Stimulated activated CD4-positive, alpha-beta T cell treated with anti-CD3 and anti-CD28 coated beads, Interleukin-4, amount 100 ng/mL, for 4 hours (primary cell): ENCODE measurements at regions not wholly inside any gene's neighbourhood (a gene's known extent, or its start where the extent isn't known, plus 50 kb on each side); places are given as distances from the start of the nearest gene placed in this dataset.
"Not testable (repeated sequence)": the region's sequence is repeated elsewhere in the genome, so short reads cannot be mapped to it uniquely, and the experiment has no call there.

ENCODE experiments used
- DNase-seq, 2 experiments: peaks; one replicate each; pipeline ENCODE4 v3.0.0-alpha.2; 2020

DNA sequence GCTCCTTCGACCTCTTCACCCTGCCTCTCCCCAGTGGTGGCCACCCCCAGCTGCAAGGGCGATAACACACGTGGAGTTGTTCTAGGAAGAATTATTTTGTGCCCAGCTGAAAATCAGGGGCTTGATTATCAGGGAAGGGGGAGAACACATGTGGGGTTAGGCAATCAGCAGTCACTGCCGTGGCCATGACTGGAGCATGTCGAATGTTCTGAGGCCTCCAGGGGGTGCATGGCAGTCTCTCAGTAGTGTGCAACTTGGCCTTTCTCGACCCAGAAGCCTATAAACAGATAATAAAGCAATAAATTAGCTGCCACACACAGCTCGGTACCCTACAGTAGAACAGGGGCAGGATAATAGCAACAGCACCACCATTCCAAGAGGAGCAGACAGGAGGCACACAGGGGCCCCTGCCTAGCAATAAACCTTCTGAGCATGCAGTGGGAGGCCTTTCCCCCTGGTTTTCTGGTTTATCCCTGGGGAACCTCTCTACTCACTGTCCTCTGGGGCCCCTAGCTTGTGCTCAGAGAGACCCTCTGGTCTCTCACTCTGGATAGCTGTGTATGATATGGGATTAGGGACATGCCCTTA is 308.2 kb upstream of the PLGLB2 start:
- not testable (repeated sequence) for DNase-seq

DNA sequence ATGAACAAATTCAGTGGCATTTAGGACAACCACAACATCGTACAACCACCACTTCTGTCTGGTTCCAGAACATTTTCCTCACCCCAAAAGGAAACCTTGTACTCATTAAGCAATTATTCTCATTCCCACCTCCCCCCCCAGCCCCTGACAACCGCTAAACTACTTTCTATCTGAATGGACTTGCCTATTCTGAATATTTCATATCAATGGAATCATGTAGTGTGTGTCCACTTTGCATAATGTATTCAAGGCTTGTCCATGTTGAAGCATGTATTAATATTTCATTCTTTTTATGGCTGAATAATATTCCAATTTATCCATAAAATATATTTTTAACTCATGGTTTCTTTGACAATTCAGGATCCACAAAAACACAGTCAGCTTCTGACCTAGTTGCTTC is 307.2 kb upstream of the PLGLB2 start:
- not testable (repeated sequence) for DNase-seq

DNA sequence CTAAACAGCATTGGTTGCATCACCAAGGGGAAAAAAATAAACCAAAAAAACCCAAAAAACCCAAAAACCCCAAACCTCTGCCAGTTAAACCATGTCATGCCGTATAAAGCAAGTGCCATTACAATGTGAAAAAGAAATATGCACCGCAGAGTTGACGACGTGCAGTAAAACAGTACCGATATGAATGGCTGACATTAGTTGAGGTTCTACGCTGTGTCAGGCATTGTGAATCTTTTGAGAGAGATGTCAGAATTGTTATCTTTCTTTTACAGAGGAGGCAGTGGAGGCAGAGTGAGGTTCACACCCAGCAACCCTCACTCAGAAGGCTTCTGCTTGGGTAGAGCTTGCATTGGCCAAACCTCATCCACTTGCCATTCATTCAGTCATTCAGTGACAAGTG is 306.5 kb upstream of the PLGLB2 start:
- not testable (repeated sequence) for DNase-seq

DNA sequence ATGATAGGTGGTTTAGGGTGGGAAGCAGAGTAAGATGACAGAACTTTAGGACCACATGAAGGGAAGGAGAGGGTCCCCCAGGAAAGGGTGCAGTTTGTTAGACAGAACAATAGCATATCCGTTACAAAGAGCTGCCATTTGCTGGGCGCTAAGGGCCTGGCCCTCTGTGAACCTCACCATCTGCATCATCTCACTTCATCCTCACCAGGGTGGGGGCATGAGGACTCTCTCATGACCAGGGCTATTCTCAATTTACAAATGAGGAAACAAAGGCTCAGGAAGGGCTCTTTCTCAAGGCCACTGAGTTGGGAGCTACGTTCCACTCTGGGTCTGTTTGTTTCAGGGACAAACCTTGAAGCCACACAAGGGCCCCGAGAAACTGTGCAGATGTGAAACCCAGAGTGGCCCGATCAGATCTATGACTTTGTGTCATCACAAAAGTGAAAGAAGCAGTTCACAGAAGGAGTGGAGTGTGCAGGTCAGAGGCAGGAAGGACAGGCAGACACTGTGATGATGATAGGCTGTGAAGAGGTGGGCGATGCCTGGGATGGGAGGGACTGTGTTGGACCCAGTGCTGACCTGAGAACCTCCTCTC is 304.8 kb upstream of the PLGLB2 start:
- not testable (repeated sequence) for DNase-seq

DNA sequence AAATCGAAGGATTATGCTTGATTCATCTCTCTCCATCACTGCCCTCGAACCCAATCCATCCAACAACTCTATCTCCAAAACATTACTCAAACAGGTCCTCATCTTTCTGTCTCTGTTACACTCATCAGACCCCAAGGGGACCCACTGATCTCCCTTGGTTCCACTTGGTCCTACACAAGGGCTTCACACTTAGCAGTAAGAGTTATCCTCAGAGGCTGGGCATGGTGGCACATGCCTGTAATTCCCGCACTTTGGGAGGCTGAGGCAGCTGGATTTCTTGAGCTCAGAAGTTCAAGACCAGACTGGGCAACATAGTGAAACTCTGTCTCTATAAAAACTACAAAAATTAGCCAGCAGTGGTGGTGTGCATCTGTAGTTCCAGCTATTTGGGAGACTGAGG is 302.9 kb upstream of the PLGLB2 start:
- DNase-seq = not testable (repeated sequence)

DNA sequence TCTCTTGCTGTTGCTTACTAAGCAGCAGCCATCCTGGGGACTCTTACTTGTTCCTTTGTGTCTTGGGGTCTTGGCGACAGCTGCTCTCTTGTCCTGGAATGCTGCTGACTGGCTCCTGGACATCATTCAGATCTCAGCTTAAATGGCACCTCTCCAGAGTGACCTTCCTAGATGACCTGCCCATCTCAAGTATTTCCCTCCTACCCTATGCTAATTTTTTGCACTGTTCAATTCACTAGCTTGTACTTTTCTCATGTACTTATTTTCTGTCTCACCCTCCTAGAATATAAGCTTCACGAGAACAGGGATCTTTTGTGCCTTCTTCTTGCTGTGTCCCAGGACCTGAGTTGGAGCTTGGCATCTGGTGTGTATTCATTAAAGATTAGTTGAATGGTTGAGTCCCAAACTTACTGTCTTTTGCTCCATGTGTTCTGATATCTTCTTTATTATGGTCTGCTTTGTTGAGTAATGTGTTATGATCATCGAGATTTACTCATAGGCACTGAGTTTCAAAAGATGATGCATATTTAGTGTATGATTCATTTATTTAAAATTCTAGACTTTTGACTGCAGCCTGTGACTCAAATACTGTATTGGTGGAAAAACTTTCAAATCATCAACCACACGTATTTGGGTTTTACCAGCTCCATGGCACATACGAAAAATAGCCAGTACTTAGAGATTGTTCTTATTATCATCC is 302.1 kb upstream of the PLGLB2 start:
- DNase-seq = not testable (repeated sequence)

DNA sequence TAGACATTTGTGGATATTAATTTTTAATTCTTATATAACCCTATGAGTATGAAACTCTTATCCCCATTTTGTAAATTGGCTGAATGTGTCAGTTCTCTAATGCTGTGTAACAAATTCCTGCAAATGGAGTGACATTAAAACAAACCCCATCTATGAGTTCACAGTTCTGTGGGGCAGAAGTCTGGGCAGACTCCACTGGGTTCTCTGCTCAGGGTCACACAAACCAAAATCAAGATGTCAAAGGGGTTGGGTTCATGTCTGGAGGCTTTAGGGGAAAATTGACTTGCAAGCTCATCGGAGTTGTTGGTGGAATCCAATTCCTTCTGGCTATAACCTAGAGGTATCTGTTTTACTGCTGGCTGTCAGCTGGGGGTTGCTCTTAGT is 301.6 kb upstream of the PLGLB2 start:
- DNase-seq = not testable (repeated sequence)

DNA sequence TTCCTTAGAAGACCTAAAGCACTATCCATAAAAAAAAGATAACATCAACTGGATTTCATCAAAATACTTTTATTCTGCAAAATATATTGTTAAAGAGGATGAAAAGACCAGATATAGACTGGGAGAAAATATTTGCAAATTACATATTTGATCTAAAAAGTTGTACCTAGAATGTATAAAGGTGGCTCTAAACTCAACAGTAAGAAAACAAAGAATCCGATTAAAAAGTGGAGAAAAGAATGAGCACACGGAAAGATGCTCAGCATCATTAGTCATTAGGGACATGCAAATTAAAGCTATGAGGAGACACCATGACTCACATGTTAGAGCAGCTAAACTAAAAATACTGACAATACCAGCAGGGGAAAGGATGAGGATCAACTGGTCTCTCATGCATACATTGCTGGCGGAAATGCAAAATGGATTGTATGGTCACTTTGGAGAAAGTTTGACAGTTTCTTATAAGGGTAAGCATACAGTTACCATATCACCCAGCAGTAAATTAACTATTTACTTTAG is 298.4 kb upstream of the PLGLB2 start:
- DNase-seq = not testable (repeated sequence)

DNA sequence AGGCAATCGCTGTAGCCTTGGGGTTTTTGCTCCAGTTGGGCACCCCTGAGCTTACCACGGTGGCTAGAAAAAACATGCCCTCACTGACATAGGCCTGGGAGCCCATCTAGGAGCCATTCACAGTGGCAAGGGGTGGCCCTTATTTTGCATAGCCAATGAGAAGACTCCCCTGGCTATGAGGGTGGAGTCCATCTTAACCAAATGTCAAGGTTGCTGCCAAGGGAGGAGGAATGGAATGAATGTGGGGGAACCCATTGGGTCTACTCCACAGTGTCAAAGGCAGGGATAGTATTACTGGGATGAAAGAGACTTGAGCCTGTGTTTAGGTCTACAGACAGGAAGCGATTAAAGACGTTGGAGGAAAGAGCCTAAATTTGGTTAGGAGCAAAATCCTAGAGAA is 295.7 kb upstream of the PLGLB2 start:
- not testable (repeated sequence) for DNase-seq

DNA sequence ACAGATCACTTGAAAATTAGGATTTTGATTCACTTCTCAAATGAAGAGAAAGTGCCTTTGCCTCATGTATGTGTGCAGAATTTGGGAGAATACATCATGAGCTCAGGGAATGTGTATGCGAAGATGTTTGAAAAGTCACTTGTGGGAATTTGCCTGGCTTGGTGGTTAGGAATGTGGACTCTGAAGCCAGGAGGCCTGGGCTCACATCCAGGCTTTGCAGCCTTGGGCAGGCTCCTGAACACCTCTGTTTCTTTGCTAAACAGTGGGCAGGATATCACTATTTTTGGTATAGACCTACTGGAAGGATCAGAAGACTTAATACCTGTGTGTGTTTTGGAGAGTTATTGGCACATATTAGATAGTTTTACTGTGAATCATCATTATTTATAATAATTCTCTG is 295.0 kb upstream of the PLGLB2 start:
- not testable (repeated sequence) for DNase-seq

DNA sequence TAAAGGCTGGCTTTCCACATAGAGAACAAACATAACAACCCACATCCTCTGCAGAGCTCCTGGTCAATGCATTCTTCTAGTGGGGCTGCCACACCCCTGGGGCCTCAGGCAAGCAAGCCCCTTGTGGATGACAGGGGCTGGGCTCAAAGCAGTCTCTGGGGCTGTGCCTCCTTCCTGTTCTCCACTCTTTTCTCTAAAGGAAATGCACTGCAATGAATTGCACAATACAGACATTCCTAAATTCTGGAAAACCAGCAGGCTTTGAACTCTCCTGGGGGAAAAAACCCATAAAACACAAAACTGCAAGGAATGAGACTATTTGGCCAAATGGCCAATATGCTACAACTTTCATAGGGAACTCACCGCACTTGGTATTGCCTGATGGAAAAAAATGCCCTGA is 293.9 kb upstream of the PLGLB2 start:
- not testable (repeated sequence) for DNase-seq

DNA sequence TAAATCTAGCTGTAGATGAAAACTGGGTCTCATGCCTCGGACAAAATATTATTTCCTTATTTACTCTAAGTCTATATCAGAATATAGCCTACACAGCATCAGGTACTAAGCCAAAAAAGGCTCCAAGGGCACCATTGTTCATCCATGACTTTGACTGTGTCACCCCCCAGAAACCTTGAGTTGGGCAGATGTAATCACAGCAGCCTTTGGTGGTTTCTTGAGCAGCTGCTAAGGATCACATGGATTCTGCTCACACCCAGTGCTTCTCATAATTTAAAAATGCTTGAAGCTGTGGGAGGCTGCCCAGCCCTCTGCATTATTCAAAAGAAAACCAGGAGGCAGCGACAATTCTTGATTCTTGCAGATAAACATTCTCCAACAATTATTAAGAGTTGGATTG is 293.5 kb upstream of the PLGLB2 start:
- DNase-seq = not testable (repeated sequence)

DNA sequence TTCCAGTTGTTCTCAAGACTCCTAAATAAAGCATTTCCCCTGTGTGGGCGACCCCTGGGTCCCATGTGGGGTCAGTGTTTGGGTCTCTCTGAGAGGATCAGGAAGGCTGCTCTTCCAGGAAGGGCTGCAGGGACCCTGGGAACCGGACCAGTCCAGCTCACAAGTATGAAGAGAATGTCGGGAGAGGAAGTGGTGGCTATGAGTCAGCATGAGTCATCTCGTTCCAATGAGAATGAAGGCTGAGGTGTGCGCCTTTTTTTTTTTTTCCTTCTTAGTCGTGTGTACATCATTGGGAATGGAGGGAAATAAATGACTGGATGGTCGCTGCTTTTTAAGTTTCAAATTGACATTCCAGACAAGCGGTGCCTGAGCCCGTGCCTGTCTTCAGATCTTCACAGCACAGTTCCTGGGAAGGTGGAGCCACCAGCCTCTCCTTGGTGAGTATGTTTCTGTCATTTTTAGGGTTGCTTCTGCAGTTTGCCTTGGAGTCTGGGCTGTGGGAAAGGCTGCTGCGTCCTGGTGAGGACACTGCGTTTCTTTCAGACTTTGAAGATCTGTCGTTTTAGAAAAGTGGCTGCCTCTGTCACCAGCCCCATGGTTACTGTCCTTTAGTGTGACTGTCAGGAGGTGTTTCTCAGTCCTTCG is 292.6 kb upstream of the PLGLB2 start:
- DNase-seq = not testable (repeated sequence)

DNA sequence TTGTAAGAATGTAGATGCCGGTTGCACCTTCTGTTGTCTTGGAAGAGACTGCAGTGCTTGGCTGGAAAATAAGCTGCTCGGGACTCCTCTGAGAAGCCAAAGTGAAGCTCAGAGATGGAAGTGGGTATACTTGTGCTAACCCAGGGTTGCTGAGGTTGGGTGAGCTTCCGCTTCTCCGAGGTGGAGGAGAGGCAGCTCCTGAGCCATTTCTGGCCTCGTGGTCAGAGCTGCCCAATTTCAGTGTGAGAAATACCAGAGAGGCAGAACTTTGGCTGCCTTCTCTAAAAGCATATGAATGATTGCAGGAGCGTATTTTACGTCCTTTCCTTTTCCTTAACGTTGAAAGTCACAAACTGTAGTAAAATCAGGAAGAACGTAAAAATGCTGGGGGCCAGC is 292.0 kb upstream of the PLGLB2 start:
- not testable (repeated sequence) for DNase-seq

DNA sequence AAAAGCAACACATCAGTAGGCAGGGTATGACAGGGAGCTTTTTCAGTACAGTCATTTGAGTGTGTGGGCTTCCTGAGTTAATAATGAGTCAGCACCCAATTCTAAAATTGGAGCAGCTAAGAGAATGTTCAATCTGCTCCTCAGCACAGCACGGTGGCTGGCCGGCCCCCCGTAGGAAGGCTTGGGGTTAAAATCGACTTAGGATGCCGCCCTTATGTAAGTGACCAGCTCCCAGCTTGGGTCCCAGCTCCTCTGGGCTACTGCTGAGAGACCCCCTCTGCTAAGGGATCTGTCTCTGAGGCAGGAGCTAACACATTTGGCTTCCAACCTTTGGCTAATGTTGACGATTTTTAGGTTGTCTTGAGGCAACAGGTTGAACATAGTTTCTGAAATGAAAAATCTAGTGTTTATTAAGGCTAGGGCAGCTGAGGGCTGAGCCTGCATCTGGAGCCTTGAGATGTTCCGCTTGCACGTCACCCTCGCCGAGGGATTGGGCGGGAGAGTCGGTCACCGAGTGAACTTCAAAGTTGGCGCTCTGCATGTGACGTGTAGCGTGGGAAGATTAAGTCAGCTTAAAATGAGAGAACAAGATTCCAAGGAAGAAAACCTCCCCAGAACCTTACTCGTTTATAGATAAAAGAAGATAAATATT is 291.3 kb upstream of the PLGLB2 start:
- peak in 1 of 2 experiments; percentile 41 for DNase-seq

DNA sequence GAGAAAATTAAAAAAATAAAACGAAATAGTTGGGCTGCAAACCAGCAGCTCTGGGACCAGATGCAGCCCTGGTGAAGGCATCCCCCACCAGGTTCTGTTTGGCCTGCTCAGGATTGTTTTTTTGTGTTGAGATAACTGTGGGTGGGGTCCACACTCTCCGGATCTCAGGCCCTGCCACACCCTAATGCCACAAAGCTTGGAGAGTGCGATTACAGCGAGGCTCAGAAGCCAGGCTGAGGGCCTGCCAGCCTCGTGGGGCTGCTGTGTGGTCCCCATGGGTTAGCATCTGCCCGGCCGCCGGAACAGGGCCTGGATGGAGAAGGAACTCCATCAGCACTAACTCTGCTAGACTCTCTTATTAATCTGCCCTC is 290.8 kb upstream of the PLGLB2 start:
- DNase-seq = not testable (repeated sequence)

DNA sequence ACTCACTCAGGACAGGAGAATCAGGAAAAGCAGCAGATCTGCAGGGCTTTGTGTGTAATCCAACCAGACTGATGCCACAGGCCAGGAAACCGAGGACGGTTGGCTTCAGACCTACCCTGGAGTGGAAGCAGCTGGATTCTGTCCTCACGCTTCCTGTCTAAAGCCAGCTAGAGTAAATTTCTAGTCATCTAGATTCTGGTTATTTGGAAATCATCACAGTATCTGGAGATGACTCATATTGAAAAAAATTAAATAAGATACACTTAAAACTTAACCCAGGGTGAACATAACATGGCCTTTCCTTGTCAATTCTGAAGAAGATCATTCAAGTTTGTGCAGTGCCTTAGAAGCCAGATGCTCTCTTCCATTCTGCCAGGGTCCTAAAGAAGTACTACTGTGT is 288.9 kb upstream of the PLGLB2 start:
- not testable (repeated sequence) for DNase-seq

DNA sequence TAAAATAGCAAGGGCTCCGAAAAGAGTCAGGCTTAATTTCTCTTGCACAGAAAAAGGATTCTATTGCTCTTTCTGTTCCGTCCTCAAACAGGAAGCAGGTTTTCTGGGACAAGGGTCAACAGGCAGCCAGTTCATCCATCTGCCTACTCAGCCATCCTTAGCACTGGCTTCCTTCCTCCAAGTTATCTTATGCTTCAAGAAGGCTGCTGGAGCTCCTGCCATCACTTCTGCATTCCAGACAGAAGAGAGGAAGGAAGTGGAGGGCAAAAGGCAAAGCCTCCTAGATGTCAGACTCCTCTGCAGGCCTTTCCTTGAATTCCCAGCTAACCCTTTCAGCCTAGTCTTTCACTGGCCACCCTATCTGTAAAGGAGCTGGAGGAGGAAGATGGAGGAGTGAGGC is 287.8 kb upstream of the PLGLB2 start:
- not testable (repeated sequence) for DNase-seq

DNA sequence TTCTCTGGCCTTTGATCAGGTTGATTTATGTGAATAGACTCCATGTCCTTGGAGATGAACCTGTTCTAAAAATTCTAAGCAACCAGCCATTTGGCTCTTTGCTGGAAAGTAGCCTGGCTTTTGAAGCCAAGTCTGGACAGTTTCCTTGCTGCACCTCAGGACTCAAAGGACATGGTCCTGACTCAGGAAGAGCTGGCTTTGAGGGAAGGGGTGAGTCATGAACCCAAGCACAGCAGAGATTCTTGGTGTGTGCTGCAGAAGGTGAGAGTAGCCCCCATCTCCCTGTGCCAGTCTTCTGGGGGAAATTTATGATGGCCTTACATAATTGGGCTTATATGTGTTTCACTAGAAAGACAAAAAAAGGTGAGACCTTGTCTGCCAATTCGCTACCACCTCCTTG is 287.2 kb upstream of the PLGLB2 start:
- not testable (repeated sequence) for DNase-seq

DNA sequence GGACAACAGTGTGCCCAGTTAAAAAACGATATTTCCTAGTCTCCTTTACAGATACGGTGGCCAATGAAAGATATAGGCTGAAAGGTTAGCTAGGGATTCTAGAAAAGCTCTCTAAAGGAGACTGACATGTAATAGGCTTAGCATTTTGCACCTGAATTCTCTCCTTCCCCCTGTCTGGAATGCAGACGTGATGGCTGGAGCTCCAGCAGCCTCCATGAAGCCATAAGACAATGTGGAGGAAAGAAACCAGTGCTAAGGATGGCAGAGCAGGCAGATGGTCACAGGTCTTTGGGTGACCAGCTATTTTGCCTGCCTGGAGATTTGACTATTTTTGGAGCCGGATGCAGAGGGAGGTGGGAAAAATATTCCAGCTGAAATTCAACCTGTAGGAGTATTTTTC is 286.2 kb upstream of the PLGLB2 start:
- not testable (repeated sequence) for DNase-seq

DNA sequence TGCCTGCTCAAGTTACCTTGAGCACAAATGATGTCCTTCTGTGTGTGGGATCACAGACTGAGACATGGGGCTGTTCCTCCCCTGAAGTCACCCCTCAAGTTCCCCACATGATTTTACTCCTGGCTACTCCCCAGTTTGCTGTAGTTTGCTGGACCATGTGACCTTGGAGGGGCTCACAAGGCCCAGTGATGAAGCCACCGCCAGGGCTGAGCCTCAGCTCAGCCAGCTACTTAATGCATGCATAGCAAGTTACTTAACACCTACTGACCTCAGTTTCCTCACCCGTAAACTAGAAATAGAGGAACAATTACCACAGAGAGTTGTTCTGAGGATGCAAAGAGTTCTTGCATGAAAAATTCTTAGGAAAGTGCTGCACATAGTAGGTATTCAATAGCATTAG is 283.7 kb upstream of the PLGLB2 start:
- not testable (repeated sequence) for DNase-seq

DNA sequence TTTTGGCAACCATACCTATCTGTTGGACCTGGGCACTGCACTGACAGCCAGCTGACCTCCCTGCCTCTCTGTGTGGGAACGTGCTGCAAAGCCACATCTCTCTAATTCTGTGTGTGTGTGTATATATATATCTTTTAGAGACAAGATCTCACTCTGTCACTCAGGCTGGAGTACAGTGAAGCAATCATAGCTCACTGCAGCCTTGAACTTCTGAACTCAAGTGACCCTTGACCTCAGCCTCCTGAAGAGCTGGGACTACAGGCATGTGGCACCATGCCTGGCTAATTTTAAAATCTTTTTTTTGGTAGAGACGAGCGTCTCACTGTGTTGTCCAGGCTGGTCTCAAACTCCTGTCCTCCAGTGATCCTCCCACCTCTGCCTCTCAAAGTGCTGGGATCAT is 282.2 kb upstream of the PLGLB2 start:
- not testable (repeated sequence) for DNase-seq

DNA sequence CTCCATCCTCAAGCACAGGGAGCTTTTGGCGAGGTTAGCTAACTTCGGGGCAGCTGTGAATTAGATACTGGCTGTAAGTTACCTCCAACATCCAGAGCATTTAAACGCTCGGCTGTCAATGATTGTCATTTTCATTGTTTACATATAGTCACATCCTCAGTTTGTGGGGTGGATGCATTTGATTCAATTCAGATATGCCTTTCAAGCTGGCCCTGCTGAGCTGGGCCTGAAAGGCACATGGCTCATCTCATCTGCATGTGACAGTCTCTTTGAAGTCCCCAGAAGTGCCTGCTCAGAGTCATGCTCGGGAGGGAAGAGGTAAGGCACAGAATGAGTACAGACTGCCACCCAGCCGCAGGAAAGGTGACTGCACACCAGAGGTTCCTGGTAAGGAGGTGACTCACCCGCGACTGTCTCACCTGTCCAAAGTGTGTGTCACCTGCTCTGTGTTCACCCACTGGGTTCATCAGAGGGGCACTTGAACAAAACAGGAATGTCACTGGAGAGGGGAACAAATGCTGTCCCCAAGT is 281.2 kb upstream of the PLGLB2 start:
- peak; percentile 65 to 91 for DNase-seq
